PC-9 (cell line): ENCODE measurements at regions not wholly inside any gene's neighbourhood (a gene's known extent, or its start where the extent isn't known, plus 50 kb on each side); places are given as distances from the start of the nearest gene placed in this dataset.

Source experiments
- EZH2 ChIP-seq: fragments of 200-600 bp; sonication (generic); IDR thresholded peaks from 2 replicates; pipeline ENCODE4 v1.8.0; 2017; ENCODE audit warnings: antibody characterized with exemption, low read depth
- TF ChIP-seq, protein P1 (sequence below): fragments of 200-600 bp; sonication (generic); conservative IDR thresholded peaks from 2 replicates; pipeline ENCODE4 v1.6.1; 2017; ENCODE audit warnings: mixed run types, antibody characterized with exemption, mild to moderate bottlenecking, moderate library complexity

DNA sequence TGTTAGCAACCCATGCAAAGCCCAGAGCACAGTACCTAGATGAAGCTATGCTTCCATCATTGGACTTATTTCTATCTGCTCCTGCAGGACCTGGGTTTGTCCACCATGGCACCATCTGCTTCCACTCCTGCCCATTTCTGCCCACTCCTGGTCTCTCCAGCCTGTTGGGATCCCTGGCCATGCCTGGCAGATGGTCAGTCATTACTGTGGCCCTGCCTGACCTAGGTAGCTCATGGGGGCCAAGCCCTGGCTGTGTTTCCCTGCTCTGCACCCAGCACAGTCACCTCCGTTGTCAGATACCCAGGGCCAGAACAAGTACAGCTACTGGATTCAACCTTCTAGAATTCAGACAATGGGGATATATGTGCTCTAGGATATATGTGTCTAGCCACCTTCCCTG, 185.8 kb upstream of the TLE3 start:
- no peak for TF ChIP-seq EZH2
- TF ChIP-seq, protein P1, sequence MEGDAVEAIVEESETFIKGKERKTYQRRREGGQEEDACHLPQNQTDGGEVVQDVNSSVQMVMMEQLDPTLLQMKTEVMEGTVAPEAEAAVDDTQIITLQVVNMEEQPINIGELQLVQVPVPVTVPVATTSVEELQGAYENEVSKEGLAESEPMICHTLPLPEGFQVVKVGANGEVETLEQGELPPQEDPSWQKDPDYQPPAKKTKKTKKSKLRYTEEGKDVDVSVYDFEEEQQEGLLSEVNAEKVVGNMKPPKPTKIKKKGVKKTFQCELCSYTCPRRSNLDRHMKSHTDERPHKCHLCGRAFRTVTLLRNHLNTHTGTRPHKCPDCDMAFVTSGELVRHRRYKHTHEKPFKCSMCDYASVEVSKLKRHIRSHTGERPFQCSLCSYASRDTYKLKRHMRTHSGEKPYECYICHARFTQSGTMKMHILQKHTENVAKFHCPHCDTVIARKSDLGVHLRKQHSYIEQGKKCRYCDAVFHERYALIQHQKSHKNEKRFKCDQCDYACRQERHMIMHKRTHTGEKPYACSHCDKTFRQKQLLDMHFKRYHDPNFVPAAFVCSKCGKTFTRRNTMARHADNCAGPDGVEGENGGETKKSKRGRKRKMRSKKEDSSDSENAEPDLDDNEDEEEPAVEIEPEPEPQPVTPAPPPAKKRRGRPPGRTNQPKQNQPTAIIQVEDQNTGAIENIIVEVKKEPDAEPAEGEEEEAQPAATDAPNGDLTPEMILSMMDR: no peak
